ENCODE measurements at regions not wholly inside any gene's neighbourhood (a gene's known extent, or its start where the extent isn't known, plus 50 kb on each side); places are given as distances from the start of the nearest gene placed in this dataset.

DNA sequence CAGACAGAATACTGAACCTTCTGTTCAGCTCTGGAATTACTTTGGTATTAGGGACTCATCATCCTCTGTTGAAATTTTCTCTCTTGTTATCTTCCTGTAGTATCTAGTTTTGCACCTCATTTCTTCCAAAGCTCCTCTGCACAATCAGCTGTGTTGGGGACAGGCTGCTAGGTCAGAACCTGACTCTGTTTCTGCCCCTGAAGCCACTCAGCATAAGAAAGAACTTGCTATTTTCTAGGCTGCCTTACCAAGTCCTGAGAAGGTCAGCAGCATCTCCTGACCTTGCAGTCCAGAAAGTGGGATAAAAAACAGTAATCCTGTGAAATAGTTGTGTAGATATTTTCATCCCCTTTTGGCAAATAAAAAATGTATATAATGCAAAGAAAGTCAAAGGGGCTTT lies 862.6 kb downstream of the SORCS3 start:
- TF ChIP-seq, protein P1, sequence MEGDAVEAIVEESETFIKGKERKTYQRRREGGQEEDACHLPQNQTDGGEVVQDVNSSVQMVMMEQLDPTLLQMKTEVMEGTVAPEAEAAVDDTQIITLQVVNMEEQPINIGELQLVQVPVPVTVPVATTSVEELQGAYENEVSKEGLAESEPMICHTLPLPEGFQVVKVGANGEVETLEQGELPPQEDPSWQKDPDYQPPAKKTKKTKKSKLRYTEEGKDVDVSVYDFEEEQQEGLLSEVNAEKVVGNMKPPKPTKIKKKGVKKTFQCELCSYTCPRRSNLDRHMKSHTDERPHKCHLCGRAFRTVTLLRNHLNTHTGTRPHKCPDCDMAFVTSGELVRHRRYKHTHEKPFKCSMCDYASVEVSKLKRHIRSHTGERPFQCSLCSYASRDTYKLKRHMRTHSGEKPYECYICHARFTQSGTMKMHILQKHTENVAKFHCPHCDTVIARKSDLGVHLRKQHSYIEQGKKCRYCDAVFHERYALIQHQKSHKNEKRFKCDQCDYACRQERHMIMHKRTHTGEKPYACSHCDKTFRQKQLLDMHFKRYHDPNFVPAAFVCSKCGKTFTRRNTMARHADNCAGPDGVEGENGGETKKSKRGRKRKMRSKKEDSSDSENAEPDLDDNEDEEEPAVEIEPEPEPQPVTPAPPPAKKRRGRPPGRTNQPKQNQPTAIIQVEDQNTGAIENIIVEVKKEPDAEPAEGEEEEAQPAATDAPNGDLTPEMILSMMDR (IDR thresholded peaks at IDR 0.05) = no peak
- no peak for TF ChIP-seq EZH2 (IDR thresholded peaks at IDR 0.05; ENCODE audit: borderline replicate concordance, insufficient read depth, low read depth, low read length, poor library complexity, severe bottlenecking)

Data from B cell (primary cell).